ENCODE measurements at regions not wholly inside any gene's neighbourhood (a gene's known extent, or its start where the extent isn't known, plus 50 kb on each side); places are given as distances from the start of the nearest gene placed in this dataset.

GRCh38 chr4:34196375-34196774 lies 2047.9 kb downstream of the ARAP2 start:
- TF ChIP-seq POLR2AphosphoS5 (IDR thresholded peaks at IDR 0.05; ENCODE audit: low read depth, low read length) (no peak), TCF7L2 (IDR thresholded peaks at IDR 0.05; ENCODE audit: low read depth, low read length) (no peak), SIN3A (IDR thresholded peaks at IDR 0.05; ENCODE audit: borderline replicate concordance, insufficient read depth, low read depth, low read length) (no peak), CTCF (IDR thresholded peaks at IDR 0.05) (no peak), REST (IDR thresholded peaks at IDR 0.05; ENCODE audit: insufficient read depth in 1 of 2, low read depth in 2 of 2, low read length in 1 of 2) (no peak)
- Histone ChIP-seq H3K4me3 (ENCODE audit: low read depth in 2 of 2, low read length in 2 of 2) (no peak overlapping the region), H3K4me1 (ENCODE audit: control insufficient read depth, insufficient read depth, low read length) (no peaks in the 10 kb centered on the region), H3K36me3 (ENCODE audit: control insufficient read depth, insufficient read depth, low read length) (no peaks in the 10 kb centered on the region), H3K27ac (ENCODE audit: low read length) (no peak overlapping the region), H3K9me3 (ENCODE audit: control insufficient read depth, insufficient read depth, low read depth, low read length) (no peaks in the 10 kb centered on the region), H3K27me3 (ENCODE audit: control insufficient read depth, insufficient read depth, low read length) (no peaks in the 10 kb centered on the region)
- intact Hi-C loops (cut with micrococcal nuclease; ENCODE audit: unreplicated experiment): no loop called here
- ChIA-PET POLR2A (no interaction called here), CTCF (no interaction called here)
- DNase-seq (ENCODE audit: low read depth, low spot score) (no peak), ATAC-seq (no peak)
- no TSS peak for BruUV-seq (replicated peaks)
- in situ Hi-C loops (cut with HindIII; ENCODE audit: low pct_unique_long_range_greater_than_20kb, low sequenced_read_pairs): no loop called here

- POLR2A ChIA-PET: no interaction called here
- no TSS peak for BruUV-seq (replicated peaks)
- intact Hi-C loops (cut with micrococcal nuclease; ENCODE audit: unreplicated experiment): no loop called here
- no peak for TF ChIP-seq TCF7L2 (IDR thresholded peaks at IDR 0.05; ENCODE audit: low read depth, low read length)
- TF ChIP-seq SIN3A (IDR thresholded peaks at IDR 0.05; ENCODE audit: borderline replicate concordance, insufficient read depth, low read depth, low read length): no peak
- TF ChIP-seq CTCF (IDR thresholded peaks at IDR 0.05): no peak
- TF ChIP-seq POLR2AphosphoS5 (IDR thresholded peaks at IDR 0.05; ENCODE audit: low read depth, low read length): no peak
- no peak for TF ChIP-seq REST (IDR thresholded peaks at IDR 0.05; ENCODE audit: insufficient read depth in 1 of 2, low read depth in 2 of 2, low read length in 1 of 2)
- no peaks in the 10 kb centered on the region for H3K4me1 ChIP-seq (ENCODE audit: control insufficient read depth, insufficient read depth, low read length)
- CTCF ChIA-PET: no interaction called here
- DNase-seq (ENCODE audit: low read depth, low spot score) (no peak), ATAC-seq (no peak)
- in situ Hi-C loops (cut with HindIII; ENCODE audit: low pct_unique_long_range_greater_than_20kb, low sequenced_read_pairs): no loop called here
- no peak overlapping the region for H3K27ac ChIP-seq (ENCODE audit: low read length)
- H3K4me3 ChIP-seq (ENCODE audit: low read depth in 2 of 2, low read length in 2 of 2): no peak overlapping the region
- no peaks in the 10 kb centered on the region for H3K9me3 ChIP-seq (ENCODE audit: control insufficient read depth, insufficient read depth, low read depth, low read length)
- no peaks in the 10 kb centered on the region for H3K36me3 ChIP-seq (ENCODE audit: control insufficient read depth, insufficient read depth, low read length)
- H3K27me3 ChIP-seq (ENCODE audit: control insufficient read depth, insufficient read depth, low read length): no peaks in the 10 kb centered on the region
Observed at GRCh38 chr4:34198966-34199365, 2045.3 kb downstream of the ARAP2 start.

All from Panc1 (cell line).